Activated B cell treated with CpG ODN at 0.5 μM for 24 hours (primary cell): ENCODE measurements at regions not wholly inside any gene's neighbourhood (a gene's known extent, or its start where the extent isn't known, plus 50 kb on each side); places are given as distances from the start of the nearest gene placed in this dataset.

ENCODE experiments used
- ATAC-seq: fragments of 200-7000 bp; cut with Tn5 transposase; one replicate; pipeline ENCODE4 v1.10.0; 2021; ENCODE audit warnings: low read depth, mild to moderate bottlenecking, moderate library complexity
- CTCF ChIA-PET: fragments of 350-600 bp; sonication (Branson Sonifier 250); formaldehyde crosslinking; loops from one replicate; lab custom pipeline; 2021; ENCODE audit warnings: antibody characterized with exemption; lab: Charles Lee
- POLR2A ChIA-PET: fragments of 350-600 bp; sonication (Branson Sonifier 250); formaldehyde crosslinking; loops from one replicate; lab custom pipeline; 2021; ENCODE audit warnings: antibody characterized with exemption; lab: Charles Lee
- DNase-seq: peaks from one replicate; pipeline ENCODE4 v3.0.0; 2022
- H3K27ac Mint-ChIP-seq: one replicate; pipeline ENCODE4 v1.8.0; 2020; ENCODE audit warnings: mixed read lengths
- H3K27me3 Mint-ChIP-seq: one replicate; pipeline ENCODE4 v1.8.0; 2021; ENCODE audit warnings: mixed read lengths
- H3K36me3 Mint-ChIP-seq: one replicate; pipeline ENCODE4 v1.8.0; 2021; ENCODE audit warnings: low read depth, mixed read lengths
- H3K4me1 Mint-ChIP-seq: one replicate; pipeline ENCODE4 v1.8.0; 2021; ENCODE audit warnings: mixed read lengths
- H3K4me3 Mint-ChIP-seq: one replicate; pipeline ENCODE4 v1.8.0; 2020; ENCODE audit warnings: mild to moderate bottlenecking, mixed read lengths
- H3K9me3 Mint-ChIP-seq: one replicate; pipeline ENCODE4 v1.8.0; 2020; ENCODE audit warnings: mixed read lengths
- CTCF ChIP-seq: fragments of 200-600 bp; IDR thresholded peaks from one replicate; pipeline ENCODE4 v1.8.0; 2022; ENCODE audit warnings: antibody characterized with exemption, mild to moderate bottlenecking
- intact Hi-C: fragments of 100-400 bp; cut with micrococcal nuclease; formaldehyde crosslinking; loops from one replicate; pipeline ENCODE4 v1.15.1; 2024

- intact Hi-C loops, result no loop called here
- TF ChIP-seq CTCF, result no peak
- DNase-seq (no peak), ATAC-seq (no peak)
- ChIA-PET POLR2A (no interaction called here), CTCF (no interaction called here)
- Mint-ChIP-seq H3K27ac (no peak overlapping the region), H3K9me3 (no peaks in the 10 kb centered on the region), H3K36me3 (no peaks in the 10 kb centered on the region), H3K4me1 (no peaks in the 10 kb centered on the region), H3K4me3 (no peak overlapping the region), H3K27me3 (no peaks in the 10 kb centered on the region)
Measured at GRCh38 chr13:63110466-63110865, 1694.8 kb upstream of the PCDH20 start.

GRCh38 chr13:63107179-63107943, 1691.7 kb upstream of the PCDH20 start:
- ATAC-seq, result no peak
- CTCF ChIA-PET, result no interaction called here
- no peak for DNase-seq
- Mint-ChIP-seq H3K27ac (no peak overlapping the region), H3K4me3 (no peak overlapping the region), H3K4me1 (no peaks in the 10 kb centered on the region), H3K9me3 (no peaks in the 10 kb centered on the region), H3K36me3 (no peaks in the 10 kb centered on the region), H3K27me3 (no peaks in the 10 kb centered on the region)
- TF ChIP-seq CTCF, result no peak
- intact Hi-C loops, result no loop called here
- POLR2A ChIA-PET, result no interaction called here

DNA sequence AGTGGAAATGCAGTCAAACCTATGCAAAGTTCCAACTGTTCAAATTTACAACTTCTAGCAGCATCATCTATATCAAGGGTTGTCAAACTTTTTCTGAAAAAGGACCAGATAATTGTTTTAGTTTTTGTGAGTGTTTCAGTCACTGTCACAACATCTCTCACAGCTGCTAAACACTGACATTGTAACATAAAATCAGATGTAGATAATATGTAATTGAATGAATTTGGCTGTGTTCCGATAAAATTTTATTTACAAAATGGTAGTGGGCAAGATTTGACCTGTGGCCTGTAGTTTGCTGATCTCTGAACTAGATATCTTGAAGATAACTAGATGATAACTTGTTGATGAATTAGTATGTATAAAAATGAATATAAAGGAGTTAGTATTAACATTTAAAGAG, 1679.1 kb upstream of the PCDH20 start:
- H3K27me3 Mint-ChIP-seq, result no peaks in the 10 kb centered on the region
- intact Hi-C loops, result no loop called here
- no peak overlapping the region for H3K4me3 Mint-ChIP-seq
- H3K27ac Mint-ChIP-seq, result no peak overlapping the region
- H3K4me1 Mint-ChIP-seq, result no peaks in the 10 kb centered on the region
- no peaks in the 10 kb centered on the region for H3K36me3 Mint-ChIP-seq
- ChIA-PET POLR2A (no interaction called here), CTCF (no interaction called here)
- no peak for ATAC-seq
- DNase-seq, result no peak
- no peak for TF ChIP-seq CTCF
- H3K9me3 Mint-ChIP-seq, result peaks cover 6% of the 10 kb centered on the region

GRCh38 chr13:63093907-63094469, 1678.3 kb upstream of the PCDH20 start:
- ATAC-seq, result no peak
- intact Hi-C loops, result no loop called here
- no peak for DNase-seq
- Mint-ChIP-seq H3K4me1 (no peaks in the 10 kb centered on the region), H3K9me3 (peaks cover 2% of the 10 kb centered on the region), H3K27me3 (no peaks in the 10 kb centered on the region), H3K4me3 (no peak overlapping the region), H3K36me3 (no peaks in the 10 kb centered on the region), H3K27ac (no peak overlapping the region)
- POLR2A ChIA-PET, result no interaction called here
- no peak for TF ChIP-seq CTCF
- CTCF ChIA-PET, result no interaction called here

GRCh38 chr13:63092456-63092855, 1676.8 kb upstream of the PCDH20 start:
- TF ChIP-seq CTCF, result no peak
- ChIA-PET POLR2A (no interaction called here), CTCF (no interaction called here)
- Mint-ChIP-seq H3K36me3 (no peaks in the 10 kb centered on the region), H3K4me1 (no peaks in the 10 kb centered on the region), H3K27ac (no peak overlapping the region), H3K9me3 (peaks cover 7% of the 10 kb centered on the region), H3K27me3 (no peaks in the 10 kb centered on the region), H3K4me3 (no peak overlapping the region)
- intact Hi-C loops, result no loop called here
- no peak for ATAC-seq
- DNase-seq, result no peak
